Activated CD4-positive, CD25-positive, alpha-beta regulatory T cell treated with anti-CD3 and anti-CD28 coated beads, Interleukin-2, amount 50 U/mL, for 24 hours (primary cell): ENCODE measurements at regions not wholly inside any gene's neighbourhood (a gene's known extent, or its start where the extent isn't known, plus 50 kb on each side); places are given as distances from the start of the nearest gene placed in this dataset.
"Not testable (repeated sequence)": the region's sequence is repeated elsewhere in the genome, so short reads cannot be mapped to it uniquely, and the experiment has no call there.

Source experiments
- ATAC-seq, 2 donors: fragments of 150-1000 bp; cut with Tn5 transposase; one replicate each; pipeline ENCODE4 v1.10.0; 2021; ENCODE audit warnings: mild to moderate bottlenecking in 1 of 2, moderate library complexity in 1 of 2

DNA sequence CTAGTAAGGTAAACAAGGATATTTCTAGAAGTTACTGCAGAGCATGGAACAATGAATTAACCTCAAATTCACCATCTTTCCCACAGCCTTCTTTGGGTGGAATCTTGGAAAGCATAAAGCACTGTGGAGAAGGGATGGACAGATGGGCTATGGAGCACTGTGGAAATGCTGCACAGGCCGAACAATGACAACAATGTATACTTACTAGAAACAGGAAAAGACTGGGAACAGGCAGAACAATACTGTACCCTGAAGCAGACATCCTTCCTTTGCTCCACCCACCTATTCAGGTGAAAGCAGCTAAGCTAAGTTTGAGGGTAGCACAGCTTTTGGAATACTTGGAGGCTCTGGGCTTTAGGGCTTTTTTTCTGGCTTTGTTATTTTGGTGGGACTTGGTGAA, 250.6 kb upstream of the KLF8 start:
- no peak for ATAC-seq

DNA sequence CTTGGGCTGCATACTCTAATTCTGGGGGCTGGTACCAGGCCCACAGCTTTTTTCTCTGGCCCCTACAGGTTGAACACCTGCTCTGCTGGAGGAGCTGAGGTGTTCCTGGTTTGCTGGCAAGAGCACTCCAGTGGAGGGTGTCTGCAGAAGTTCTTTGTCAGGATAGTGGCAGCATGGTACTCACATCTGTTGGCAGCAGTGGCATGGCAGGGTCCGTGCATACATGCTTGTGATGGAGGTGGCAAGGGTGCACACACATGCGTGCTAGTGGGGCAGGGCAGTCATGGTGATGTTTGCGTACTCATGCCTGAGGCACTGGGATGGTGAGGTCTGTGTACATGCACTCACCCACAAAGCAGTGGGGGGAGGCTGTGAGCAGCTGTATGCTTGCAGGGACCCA, 235.5 kb upstream of the KLF8 start:
- ATAC-seq = no peak

DNA sequence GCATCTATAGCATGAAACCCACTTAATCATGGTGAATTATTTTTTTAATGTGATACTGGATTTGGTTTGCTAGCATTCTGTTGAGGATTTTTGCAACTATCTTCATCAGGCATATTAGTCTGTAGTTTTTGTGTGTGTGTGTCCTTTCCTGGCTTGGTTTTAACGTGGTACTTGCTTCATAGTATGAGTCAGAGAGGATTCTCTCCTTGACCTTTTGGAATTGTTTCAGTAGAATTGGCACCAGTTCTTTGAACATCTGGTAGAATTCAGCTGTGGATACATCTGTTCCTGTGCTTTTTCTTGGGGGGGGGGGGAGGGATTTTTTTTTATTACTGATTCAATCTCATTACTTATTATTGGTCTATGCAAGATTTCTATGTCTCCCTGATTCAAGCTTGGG, 232.0 kb upstream of the KLF8 start:
- ATAC-seq = no peak

DNA sequence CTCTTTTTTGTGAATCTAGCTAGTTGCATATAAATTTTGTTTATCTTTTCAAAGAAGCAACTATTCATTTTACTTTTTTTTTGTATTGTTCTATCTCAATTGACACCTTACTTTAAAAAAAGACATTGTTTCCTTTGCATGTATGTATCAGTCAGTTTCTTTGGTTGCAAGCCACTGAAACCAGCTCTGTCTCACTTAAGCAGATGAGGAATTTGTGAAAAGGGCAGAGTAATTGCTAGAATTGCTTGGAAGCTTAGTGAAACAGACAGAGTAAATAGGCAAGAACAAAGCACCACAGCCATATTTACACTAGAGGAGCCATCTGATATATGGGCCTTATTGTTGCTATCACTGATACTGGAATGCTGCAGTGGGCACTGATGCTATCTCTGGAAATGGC, 231.4 kb upstream of the KLF8 start:
- ATAC-seq = no peak

GRCh38 chrX:56025872-56026571, 206.1 kb upstream of the KLF8 start:
- no peak for ATAC-seq

DNA sequence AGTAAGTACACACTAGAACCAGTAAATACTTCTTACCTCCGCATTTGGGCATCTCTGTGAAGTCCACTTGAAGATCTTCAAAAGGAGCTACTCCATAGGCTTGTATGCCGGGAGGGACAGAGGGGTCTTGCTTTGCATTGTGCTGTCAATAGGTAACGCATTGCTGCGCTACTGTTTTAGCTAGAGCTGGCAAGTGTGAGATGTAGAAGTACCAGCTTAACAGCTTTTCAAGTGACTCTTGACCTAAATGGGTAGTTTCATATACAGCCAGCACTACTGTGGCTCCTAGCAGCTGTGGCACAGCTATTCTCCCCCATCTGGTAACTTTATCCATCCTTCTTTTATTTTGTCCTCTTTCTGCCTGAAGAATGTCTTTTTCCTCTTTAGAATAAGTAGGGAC, 205.3 kb upstream of the KLF8 start:
- no peak for ATAC-seq

DNA sequence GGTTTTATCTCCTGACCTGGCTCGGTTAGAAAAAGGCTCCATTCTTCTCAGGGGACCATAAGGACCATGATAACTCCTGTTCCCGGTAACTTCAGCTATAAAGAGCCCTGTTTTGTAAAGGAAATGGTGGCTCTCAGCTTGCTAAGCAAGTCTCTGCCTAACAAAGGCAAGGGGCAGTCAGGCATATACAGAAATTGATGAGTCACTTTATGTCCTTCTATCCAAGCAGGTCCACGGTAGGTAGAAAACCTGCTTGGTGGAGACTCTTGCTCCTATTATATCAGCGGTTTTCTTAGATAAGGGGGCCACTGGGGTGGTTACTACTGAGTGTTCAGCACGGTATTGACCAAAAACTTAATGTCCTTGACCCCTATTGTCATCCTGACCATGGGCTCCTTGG, 203.0 kb upstream of the KLF8 start:
- no peak for ATAC-seq

DNA sequence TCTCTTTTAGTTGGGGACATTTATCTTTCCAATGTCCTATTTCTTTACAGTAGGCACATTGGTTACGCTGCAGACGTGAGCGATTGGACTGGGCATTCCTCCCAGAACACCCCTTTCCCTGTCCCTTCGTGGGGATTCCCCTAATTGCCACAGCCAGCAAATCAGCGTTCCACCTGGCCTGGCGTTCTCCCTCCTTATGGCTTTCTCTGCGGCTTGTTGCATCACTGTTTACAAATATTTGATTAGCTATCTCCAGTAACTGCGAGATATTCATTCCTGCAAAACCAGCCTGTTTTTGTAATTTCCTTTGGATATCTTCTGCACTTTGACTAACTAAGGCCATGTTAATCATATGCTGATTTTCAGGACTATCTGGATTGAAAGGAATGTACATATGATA, 202.5 kb upstream of the KLF8 start:
- ATAC-seq = no peak

DNA sequence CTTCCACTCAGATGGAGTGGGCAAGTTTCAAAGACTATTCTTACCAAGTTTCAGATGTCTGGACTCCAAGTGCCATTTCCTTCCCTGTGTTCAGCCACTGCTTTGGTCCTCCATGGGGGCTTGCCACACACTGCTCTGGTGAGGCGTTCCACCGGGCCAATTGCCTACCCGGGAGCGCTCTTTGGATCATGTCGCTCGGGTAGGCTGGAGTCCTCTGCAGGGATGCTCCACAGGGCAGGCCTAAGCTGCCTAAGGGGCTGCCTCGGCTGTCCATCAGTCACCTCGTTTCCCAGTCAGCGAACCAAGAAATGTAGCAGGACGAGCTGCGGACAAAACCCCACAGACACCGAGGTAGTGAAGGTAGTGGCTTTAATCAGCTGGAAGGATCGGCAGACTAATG, 200.7 kb upstream of the KLF8 start:
- ATAC-seq = no peak

- ATAC-seq = no peak
These were observed 198.5 kb upstream of the KLF8 start for GRCh38 chrX:56033495-56034180.

DNA sequence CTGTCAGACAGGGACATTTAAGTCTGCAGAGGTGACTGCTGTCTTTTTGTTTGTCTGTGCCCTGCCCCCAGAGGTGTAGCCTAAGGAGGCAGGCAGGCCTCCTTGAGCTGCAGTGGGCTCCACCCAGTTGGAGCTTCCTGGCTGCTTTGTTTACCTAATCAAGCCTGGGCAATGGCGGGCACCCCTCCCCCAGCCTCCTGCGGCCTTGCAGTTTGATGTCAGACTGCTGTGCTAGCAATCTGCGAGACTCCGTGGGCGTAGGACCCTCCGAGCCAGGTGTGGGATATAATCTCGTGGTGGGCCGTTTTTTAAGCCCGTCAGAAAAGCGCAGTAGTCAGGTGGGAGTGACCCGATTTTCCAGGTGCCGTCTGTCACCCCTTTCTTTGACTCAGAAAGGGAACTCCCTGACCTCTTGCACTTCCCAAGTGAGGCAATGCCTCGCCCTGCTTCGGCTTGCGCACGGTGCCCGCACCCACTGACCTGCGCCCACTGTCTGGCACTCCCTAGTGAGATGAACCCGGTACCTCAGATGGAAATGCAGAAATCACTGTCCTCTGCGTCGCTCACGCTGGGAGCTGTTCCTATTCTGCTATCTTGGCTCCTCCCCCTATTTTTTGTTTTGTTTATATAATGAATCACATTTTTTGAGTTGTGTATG, 179.4 kb upstream of the KLF8 start:
- not testable (repeated sequence) for ATAC-seq

GRCh38 chrX:56057325-56057724, 174.8 kb upstream of the KLF8 start:
- no peak for ATAC-seq

DNA sequence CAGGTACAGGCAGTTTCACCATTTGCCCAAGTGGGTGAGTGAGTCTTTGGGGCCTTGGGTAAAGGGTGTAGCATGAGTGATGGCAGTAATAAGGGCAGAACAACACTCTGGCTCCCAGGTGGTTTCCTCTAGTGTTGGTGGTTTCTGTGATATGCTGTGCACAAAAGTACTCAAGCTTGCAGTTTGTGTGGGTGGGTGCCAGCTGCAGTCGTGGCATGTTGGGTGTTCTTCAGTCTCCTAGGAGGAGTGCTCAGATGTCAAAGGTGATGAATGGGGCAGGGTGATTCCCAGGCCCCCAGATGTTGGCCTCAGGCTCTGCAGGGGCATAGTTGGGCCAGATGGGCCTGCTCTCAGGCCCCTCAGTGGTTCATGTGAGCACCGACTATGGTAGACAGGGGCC, 166.1 kb upstream of the KLF8 start:
- peak in 1 of 2 donors; percentile 45 for ATAC-seq

DNA sequence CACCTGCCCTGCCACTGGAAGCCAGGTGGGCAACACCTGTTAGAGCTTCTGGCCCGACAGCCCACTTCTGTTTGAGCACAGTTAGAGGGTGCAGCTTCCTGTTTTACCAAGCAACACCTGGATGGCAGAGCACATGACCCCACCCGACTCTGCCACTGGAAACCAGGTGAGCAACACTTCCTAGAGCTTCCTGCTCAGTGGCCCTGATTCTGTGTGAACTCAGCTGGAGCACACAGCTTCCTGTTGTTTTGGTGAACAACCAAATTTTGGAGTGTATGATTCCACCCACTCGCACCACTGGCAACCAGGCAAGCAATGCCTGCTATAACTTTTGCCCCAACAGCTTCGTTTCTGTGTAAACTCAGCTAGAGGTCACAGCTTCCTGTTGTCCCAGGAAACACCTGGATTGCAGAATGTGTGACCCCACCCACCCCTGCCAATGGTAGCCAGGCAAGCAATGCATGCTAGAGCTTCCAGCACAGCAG, 163.8 kb upstream of the KLF8 start:
- no peak for ATAC-seq

- no peak for ATAC-seq
These were observed 162.7 kb upstream of the KLF8 start for GRCh38 chrX:56069299-56069931.

GRCh38 chrX:56089376-56089775, 142.8 kb upstream of the KLF8 start:
- no peak for ATAC-seq

DNA sequence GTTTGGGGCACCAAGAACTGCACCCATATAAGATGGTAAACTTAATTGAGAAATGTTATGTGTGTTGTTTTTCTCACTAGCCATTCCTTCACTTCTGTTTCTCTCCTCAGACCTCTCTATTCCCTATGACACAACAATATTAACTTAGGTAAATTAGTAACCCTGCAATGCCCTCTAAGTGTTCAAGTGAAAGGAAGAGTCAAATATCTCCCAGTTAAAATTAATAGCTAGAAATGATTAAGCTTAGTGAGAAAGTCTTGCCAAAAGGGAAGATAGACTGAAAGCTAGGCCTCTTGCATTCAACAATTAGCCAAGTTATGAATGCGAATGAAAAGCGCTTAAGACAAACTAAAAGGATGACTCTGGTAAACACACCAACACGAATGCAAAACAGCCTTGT, 132.9 kb upstream of the KLF8 start:
- ATAC-seq = no peak

- ATAC-seq = no peak
These were observed 124.8 kb upstream of the KLF8 start for GRCh38 chrX:56107320-56107719.

DNA sequence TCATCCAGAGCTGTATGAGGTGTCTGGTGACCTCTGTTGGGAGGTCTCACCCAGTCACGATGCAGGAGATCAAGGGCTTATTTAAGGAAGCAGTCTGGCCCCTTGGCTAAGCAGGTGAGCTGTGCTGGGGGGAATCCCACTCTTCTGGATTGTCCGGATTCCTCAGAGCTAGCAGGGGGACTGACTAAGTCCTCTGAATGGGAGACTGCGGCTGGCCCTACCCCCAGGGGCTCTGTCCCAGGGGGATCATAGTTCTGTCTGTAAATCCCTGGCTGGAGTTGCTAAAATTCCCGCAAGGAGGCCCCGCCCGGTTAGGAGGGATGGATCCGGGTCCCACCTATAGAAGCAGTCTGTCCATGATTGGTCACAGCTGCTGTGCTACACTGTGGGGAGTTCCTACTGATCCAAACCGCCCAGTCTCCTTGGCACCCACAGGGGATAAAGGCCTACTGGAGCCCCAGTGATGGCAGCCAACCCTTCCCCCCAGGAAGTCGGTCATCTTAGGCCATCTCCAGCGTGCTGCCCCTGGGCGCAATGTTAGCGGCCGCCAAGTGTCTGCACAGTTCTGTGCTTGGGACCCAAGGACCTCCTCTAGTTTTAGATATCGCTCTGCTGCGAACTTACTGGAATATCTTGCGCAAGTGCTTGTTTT, 118.2 kb upstream of the KLF8 start:
- no peak for ATAC-seq

GRCh38 chrX:56114437-56114787, 117.7 kb upstream of the KLF8 start:
- no peak for ATAC-seq

DNA sequence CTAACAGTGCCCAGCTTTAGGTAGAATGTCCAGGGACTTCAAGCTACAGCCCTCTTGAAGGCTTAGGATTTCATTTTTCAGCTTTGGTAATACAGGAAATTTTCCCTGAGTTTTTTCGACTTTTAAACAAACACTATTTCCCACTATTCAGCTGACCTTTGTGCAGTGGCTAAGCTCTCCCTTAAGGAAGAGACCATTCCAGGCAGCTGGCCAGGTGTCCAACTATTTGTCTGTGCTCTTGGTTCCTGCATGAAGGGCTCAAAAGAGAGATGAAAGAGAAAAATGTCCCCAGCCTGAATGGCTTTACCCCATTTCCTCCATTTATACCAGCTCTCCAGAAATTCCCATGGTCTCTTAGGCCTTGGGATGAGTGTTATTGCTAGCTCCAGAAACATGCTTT, 111.9 kb upstream of the KLF8 start:
- no peak for ATAC-seq

DNA sequence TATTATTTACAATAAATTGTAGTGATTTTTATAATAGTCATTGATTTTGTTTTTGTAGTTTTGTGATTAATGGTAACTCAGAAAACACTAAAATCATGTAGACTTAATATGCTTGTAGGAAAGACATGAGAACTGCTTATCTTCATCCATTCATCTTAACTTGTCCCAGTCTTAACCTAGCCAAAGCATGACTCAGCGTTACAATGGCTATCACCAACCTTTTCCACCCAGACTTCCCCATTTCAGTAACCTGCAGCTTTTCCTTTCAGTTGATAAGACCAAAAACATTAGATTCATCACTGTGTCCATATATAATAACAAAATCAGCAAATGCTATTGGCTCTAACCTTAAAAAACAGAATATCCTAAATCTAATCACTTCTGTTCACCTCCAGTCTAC, 106.2 kb upstream of the KLF8 start:
- no peak for ATAC-seq

DNA sequence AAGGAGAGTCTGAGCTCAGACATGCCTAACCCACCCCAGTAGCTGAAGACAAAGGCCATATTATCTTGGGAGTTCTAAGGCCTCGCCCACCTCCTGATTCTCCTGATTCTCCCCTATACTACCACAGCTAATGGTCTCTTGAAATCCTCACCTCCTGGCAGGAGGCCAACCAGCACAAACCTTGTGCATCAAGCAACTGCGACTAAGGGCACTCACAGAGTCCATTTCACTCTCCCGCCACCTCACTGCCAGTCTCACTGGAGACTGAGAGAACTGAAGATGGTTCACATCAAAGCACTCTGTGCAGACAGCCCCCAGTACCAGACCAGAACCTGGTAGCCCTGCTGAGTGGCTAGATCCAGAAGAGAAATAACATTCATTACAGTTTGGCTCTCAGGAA, 102.1 kb upstream of the KLF8 start:
- no peak for ATAC-seq
